GM19025 (cell line): ENCODE measurements at regions not wholly inside any gene's neighbourhood (a gene's known extent, or its start where the extent isn't known, plus 50 kb on each side); places are given as distances from the start of the nearest gene placed in this dataset.

Source experiments
- ATAC-seq: cut with Tn5 transposase; IDR thresholded peaks from one replicate; pipeline ENCODE4 v1.9.1; 2021; ENCODE audit warnings: mild to moderate bottlenecking, low read depth, moderate library complexity; ENCODE audit not compliant: unreplicated experiment

DNA sequence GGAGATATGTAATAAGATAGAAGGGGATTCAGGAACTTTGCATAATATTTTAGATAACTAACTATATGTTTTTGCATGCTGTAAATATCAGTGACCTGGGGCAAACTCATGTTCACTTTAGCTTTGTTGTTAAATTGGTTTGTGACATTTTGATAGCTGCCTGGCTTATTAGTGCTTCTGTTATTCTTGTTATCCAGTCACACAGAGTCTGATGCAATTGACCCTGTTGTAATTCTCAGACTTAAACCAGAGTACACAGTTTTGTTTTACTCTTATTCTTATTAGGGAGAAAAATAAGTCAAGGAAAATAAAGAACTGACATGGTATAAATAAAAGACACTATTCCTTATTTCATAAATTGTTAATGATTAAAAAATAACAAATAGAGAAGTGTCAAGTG is 516.7 kb upstream of the SLIT2 start:
- no peak for ATAC-seq

DNA sequence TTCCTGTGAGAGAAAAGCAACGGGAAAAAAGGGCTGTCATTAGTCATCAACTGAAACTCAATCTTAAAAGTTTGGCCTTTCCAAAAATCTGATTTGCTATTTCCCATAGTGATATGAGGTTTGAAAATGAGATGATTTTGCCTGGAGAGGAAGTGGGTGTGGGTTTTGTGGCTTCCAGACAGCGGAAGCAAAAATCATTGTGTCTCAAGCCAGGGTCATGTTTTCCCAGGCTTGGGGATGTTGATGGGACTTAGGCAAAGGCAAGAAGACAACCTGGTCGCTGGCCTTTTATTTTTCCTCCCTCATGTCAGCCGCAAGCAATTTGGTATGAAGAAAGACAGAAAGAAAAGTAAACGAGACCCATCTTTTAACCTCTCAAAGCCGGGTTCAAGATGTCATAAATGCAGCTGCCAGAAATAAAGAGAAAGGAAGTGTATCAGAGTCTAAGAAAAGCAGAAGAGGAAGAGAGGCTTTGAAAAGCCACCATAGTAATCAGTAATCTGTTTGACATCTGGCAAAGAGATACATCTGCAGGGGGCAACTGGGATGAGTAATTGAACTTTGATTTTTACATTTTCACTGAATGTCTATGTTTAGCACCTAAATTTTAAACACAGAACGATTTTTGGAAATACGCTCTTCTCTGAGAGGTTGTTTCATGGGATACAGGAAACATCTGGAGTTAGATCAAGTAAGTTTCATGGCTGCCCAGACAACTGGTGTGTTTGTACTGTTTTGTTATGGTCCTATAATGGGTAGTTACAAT is 521.6 kb upstream of the SLIT2 start:
- ATAC-seq, result no peak

DNA sequence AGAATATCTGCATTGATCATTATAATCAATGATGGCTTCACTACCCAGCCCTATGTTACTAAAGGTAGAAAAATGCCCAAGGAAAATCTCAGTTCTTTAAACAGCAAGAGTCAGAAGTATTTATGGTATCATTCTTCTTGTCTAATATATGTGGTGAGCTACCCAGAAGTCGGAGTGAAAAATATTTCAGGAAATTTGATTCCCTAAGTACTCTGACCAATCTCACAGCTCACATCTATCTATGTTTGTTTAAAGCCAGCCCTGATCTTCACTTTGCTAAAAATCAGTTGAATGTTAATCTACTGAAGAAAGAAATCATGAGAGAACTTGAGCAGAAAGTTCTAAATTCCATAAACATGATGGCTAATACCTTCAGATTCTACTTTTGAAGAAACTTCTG is 522.9 kb upstream of the SLIT2 start:
- ATAC-seq, result no peak

DNA sequence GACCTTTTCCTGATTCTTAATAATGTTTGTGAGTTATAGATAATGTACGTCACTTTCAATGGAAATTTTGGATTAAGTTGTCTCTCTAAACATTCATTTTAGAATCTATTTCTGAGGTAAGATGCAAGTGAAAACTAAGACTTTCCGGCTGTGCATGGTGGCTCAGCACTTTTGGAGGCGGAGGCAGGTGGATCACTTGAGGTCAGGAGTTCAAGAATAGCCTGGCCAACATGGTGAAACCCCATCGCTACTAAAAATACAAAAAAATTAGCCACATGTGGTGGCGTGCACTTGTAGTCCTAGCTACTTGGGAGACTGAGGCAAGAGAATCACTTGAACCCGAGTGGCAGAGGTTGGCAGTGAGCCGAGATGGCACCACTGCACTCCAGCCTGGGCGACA is 524.6 kb upstream of the SLIT2 start:
- ATAC-seq, result no peak

DNA sequence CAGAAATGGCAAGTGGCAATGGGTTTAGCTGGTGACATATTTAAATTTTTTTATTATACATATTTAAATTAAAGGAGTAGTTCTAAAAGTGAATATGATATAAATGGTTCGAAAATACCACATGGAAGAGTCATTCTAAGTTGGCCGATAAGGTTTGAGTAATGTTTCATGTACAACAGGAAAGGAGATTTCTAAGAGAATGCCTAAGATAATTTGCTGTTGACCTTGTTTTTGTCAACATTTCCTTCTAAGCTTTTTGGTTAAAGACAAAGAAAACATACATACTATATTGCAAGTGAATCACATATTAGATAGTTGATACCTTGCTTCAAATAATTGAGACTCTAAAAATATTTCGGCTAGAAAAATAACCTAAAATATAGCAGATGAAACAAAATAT is 526.6 kb upstream of the SLIT2 start:
- ATAC-seq, result no peak

DNA sequence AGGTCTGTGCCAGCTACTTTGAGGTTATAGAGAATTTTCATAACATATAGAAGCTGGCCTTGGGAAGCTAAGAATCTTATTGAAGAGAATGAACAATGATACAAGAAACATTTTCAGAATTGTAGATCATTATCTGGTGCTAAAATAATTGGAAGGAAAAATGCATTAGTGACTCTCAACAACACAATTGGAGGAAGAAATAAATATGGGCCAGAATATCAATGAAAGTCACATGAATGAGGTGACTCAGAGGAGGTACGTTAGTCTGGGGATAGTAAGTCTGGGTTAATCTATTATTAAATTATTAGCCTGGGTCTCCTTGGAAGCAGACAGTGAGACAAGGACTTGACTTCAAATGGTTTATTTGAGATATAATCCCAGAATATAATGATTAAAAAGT is 529.3 kb upstream of the SLIT2 start:
- ATAC-seq, result no peak

DNA sequence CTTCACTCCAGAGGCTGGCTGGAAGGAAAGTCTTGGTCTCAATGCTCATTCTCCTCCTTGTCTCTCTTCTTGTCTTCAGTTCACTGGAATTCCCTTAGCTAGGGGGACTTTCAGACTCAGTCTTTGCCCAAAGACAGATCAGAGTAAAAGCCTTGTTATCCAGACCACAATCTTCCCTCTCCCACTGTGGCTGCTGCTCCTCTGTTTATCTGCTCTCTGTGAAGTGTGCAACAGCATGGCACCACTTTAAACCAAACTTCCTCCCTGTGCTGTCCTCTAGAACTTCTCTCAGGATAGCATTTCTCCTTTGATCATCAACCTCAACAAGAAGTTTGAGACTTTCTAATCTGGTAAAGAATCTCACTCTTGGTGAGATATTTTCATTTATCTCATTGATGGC is 530.1 kb upstream of the SLIT2 start:
- ATAC-seq, result no peak

GRCh38 chr4:19720610-19721009 is 531.1 kb upstream of the SLIT2 start:
- ATAC-seq, result no peak

- ATAC-seq, result no peak
Measured at GRCh38 chr4:19720190-19720589, 531.5 kb upstream of the SLIT2 start.

DNA sequence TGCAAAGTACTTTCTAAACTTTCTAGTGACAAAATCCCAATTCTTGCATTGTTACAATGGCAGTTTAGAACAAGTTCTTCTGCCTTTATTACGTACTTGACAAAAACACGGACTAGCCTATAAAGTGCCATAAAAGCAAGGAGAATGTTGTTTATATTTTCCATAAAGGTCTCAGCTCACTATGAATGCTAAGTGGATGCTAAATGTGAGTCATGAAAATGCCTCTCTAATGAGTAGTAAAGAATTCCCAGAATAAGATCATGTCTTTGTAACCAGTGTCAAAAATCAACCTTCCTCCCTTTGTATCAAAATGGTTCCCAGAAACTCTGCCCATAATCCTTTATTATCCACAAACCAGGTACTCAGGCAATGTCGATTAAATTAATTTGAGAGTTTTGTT is 539.8 kb upstream of the SLIT2 start:
- ATAC-seq, result no peak

DNA sequence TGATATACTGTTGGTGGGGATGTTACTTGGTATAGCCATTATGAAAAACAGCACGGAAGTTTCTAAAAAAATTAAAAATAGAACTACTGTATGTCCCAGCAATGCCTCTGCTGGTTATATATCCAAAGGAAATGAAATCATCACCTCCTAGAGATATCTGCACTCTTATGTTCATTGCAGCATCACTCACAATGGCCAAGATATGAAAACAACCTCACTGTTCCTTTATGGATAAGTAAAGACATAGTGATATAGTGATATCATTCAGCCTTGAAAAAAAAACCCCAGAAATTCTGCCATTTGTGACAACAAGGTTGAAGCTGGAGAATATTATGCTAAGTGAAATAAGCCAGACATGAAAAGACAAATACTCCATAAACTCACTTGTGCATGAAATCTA is 543.8 kb upstream of the SLIT2 start:
- no peak for ATAC-seq

- ATAC-seq, result no peak
Measured at GRCh38 chr4:19703391-19703790, 548.3 kb upstream of the SLIT2 start.

GRCh38 chr4:19700992-19701391 is 550.7 kb upstream of the SLIT2 start:
- ATAC-seq, result no peak

- no peak for ATAC-seq
Measured at GRCh38 chr4:19698961-19699360, 552.7 kb upstream of the SLIT2 start.

DNA sequence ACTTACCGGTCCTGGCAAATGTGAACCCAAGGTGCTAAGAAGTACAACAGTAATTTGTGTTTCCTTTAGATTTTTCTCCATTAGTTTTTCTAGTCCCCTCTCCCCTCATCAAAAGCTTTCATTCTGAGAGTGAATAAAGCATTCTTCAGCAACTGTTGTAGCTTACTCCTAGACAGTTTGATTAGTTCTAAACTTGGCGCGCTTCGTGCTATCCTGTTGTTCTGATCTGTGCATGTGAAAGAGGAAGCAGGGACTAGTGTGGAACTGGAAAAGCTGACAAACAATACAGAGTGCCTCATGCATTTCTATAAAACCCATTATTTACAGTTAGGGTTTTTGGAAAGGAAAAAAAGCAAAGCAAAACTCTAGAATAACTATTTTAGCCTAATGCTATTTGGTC is 556.9 kb upstream of the SLIT2 start:
- no peak for ATAC-seq

DNA sequence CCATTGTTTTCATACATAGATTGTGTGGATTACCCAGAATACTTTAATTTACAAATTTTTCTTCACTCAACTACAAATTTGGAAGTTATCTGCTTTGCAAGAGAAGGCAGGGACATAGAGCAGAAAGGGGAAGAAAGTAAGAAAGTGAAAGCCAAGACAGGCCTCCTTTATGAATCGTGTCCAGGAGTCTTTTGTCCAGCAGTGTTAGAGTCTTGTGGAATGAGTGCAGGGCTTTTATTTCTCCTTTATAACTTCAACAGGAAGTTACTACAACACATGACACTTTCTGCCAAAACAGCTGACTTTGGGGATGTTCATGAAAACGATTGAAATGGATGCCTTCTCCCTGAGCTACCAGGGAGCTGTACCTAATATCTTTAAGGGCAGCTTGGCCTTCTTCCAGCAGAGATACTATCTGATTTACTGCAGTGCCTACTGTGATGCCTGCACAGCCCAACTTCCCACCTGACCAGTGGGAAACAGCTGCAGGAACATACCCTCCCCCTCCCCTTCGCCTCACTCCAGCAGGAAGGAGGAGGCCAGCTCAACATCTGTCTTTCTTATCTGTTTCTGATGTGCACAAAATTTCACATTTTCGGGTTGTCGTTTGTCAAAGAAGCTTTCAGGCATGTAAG is 557.7 kb upstream of the SLIT2 start:
- ATAC-seq, result no peak

GRCh38 chr4:19689511-19689910 is 562.2 kb upstream of the SLIT2 start:
- ATAC-seq, result no peak

DNA sequence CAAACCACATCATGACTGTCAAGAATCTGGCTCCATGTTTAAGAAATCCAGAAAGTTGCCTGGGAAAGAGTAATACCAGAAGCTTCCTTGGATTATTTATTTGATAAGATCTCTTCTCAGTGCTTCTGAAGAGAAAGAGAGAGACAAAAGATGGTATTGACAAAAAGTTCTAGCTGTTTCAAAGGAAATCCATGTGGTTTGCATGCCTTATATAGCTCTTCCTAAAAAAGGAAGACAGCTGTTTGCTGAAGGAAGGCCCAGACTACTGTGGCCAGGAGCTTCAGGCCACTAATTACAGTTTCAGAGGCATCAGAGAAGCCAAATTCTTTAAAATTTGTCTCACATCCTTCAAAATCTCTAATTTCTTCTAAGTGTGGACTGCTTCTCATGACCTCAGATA is 565.2 kb upstream of the SLIT2 start:
- ATAC-seq, result no peak

GRCh38 chr4:19684084-19684483 is 567.6 kb upstream of the SLIT2 start:
- ATAC-seq, result no peak

GRCh38 chr4:19683426-19683825 is 568.3 kb upstream of the SLIT2 start:
- ATAC-seq, result no peak

GRCh38 chr4:19677211-19677610 is 574.5 kb upstream of the SLIT2 start:
- no peak for ATAC-seq

DNA sequence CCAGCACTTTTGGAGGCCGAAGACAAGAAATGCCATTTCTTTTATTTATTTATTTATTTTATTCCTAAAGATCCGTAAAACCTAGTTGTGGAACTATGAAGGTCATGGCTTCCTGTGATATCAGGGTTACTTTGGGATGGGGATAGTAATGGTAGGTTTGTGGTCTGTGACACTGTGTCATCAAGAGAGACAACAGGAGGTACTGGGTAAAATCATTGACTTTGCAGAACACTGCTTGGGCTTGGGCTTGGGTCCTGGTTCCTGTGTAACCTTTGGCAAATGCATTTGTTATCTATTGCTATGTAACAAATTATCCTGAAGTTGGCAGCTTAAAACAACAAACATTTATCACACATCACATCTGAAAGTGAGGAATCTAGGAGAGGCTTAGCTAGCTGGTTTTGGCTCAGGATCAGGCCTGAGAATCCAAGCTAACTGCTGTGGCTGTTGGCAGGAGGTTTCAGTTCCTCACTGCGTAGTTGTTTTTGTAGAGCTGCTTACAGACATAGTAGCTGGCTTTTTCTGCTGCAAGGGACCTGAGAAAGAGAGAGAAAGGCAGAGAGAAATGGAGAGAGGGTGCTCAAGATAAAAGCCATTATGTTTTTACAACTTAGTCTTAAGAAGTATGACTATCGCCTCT is 576.4 kb upstream of the SLIT2 start:
- ATAC-seq, result no peak
